ENCODE measurements at regions not wholly inside any gene's neighbourhood (a gene's known extent, or its start where the extent isn't known, plus 50 kb on each side); places are given as distances from the start of the nearest gene placed in this dataset.

DNA sequence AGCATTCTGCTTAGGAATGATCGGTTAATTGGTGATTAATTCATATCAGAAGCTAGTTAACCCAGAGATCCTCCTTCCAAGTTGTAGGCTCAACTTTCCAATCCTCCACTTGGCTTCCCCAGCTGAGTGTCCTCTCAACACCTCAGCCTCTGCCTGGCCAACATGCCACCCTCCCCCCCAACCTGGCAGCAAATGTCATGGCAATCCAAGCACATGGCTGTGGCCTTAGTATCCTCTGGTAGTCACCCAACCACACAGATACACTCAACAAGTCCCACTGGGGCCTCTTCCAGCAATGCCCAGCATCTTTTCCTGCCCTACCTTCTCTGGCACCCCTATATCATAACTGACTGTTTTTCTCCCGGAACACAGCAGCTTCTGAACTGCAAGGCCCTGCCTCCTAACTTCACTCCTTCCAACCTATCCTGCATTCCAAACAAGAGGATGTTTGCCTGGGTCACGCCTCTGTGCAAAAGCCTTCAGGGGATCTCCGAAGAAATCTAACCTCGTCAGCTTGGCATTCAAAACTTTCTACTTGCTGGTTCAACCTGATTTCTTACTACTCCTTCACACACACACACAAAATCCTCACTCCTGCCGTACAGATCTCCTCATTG is 195.0 kb downstream of the CYP26B1 start (continued):
- TF ChIP-seq, protein P1, sequence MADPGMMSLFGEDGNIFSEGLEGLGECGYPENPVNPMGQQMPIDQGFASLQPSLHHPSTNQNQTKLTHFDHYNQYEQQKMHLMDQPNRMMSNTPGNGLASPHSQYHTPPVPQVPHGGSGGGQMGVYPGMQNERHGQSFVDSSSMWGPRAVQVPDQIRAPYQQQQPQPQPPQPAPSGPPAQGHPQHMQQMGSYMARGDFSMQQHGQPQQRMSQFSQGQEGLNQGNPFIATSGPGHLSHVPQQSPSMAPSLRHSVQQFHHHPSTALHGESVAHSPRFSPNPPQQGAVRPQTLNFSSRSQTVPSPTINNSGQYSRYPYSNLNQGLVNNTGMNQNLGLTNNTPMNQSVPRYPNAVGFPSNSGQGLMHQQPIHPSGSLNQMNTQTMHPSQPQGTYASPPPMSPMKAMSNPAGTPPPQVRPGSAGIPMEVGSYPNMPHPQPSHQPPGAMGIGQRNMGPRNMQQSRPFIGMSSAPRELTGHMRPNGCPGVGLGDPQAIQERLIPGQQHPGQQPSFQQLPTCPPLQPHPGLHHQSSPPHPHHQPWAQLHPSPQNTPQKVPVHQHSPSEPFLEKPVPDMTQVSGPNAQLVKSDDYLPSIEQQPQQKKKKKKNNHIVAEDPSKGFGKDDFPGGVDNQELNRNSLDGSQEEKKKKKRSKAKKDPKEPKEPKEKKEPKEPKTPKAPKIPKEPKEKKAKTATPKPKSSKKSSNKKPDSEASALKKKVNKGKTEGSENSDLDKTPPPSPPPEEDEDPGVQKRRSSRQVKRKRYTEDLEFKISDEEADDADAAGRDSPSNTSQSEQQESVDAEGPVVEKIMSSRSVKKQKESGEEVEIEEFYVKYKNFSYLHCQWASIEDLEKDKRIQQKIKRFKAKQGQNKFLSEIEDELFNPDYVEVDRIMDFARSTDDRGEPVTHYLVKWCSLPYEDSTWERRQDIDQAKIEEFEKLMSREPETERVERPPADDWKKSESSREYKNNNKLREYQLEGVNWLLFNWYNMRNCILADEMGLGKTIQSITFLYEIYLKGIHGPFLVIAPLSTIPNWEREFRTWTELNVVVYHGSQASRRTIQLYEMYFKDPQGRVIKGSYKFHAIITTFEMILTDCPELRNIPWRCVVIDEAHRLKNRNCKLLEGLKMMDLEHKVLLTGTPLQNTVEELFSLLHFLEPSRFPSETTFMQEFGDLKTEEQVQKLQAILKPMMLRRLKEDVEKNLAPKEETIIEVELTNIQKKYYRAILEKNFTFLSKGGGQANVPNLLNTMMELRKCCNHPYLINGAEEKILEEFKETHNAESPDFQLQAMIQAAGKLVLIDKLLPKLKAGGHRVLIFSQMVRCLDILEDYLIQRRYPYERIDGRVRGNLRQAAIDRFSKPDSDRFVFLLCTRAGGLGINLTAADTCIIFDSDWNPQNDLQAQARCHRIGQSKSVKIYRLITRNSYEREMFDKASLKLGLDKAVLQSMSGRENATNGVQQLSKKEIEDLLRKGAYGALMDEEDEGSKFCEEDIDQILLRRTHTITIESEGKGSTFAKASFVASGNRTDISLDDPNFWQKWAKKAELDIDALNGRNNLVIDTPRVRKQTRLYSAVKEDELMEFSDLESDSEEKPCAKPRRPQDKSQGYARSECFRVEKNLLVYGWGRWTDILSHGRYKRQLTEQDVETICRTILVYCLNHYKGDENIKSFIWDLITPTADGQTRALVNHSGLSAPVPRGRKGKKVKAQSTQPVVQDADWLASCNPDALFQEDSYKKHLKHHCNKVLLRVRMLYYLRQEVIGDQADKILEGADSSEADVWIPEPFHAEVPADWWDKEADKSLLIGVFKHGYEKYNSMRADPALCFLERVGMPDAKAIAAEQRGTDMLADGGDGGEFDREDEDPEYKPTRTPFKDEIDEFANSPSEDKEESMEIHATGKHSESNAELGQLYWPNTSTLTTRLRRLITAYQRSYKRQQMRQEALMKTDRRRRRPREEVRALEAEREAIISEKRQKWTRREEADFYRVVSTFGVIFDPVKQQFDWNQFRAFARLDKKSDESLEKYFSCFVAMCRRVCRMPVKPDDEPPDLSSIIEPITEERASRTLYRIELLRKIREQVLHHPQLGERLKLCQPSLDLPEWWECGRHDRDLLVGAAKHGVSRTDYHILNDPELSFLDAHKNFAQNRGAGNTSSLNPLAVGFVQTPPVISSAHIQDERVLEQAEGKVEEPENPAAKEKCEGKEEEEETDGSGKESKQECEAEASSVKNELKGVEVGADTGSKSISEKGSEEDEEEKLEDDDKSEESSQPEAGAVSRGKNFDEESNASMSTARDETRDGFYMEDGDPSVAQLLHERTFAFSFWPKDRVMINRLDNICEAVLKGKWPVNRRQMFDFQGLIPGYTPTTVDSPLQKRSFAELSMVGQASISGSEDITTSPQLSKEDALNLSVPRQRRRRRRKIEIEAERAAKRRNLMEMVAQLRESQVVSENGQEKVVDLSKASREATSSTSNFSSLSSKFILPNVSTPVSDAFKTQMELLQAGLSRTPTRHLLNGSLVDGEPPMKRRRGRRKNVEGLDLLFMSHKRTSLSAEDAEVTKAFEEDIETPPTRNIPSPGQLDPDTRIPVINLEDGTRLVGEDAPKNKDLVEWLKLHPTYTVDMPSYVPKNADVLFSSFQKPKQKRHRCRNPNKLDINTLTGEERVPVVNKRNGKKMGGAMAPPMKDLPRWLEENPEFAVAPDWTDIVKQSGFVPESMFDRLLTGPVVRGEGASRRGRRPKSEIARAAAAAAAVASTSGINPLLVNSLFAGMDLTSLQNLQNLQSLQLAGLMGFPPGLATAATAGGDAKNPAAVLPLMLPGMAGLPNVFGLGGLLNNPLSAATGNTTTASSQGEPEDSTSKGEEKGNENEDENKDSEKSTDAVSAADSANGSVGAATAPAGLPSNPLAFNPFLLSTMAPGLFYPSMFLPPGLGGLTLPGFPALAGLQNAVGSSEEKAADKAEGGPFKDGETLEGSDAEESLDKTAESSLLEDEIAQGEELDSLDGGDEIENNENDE (IDR thresholded peaks at IDR 0.05; ENCODE audit: insufficient replicate concordance, low read length), result no peak
- TF ChIP-seq SRF (IDR thresholded peaks at IDR 0.05; ENCODE audit: low read depth, low read length), result no peak
- no peak for TF ChIP-seq CHD1 (IDR thresholded peaks at IDR 0.05; ENCODE audit: low read depth, low read length)
- no peak for TF ChIP-seq EZH2 (IDR thresholded peaks at IDR 0.05; ENCODE audit: low read depth, low read length, severe bottlenecking)
- TF ChIP-seq MAFK (IDR thresholded peaks at IDR 0.05; ENCODE audit: low read depth, low read length), result no peak
- TF ChIP-seq RXRA (IDR thresholded peaks at IDR 0.05; ENCODE audit: insufficient read depth, low read depth, low read length), result no peak
- TF ChIP-seq CHD2 (IDR thresholded peaks at IDR 0.05; ENCODE audit: low read length), result no peak
- no peak for TF ChIP-seq NANOG (IDR thresholded peaks at IDR 0.05; ENCODE audit: insufficient read depth, low read depth, low read length, poor library complexity, severe bottlenecking)
